GM10248 (cell line): ENCODE measurements at regions not wholly inside any gene's neighbourhood (a gene's known extent, or its start where the extent isn't known, plus 50 kb on each side); places are given as distances from the start of the nearest gene placed in this dataset.
"Not testable (repeated sequence)": the region's sequence is repeated elsewhere in the genome, so short reads cannot be mapped to it uniquely, and the experiment has no call there.

Experiments
- CTCF ChIA-PET: fragments of 300-600 bp; sonication (Branson Sonifier 250); formaldehyde crosslinking; extraction: SDS; loops from one replicate; lab custom pipeline; 2021; ENCODE audit warnings: antibody characterized with exemption; lab: Yijun Ruan, JAX
- POLR2A ChIA-PET: fragments of 350-650 bp; sonication (Branson Sonifier 250); formaldehyde crosslinking; extraction: SDS; loops from one replicate; lab custom pipeline; 2020; ENCODE audit warnings: antibody characterized with exemption; lab: Yijun Ruan, JAX
- DNase-seq: peaks from one replicate; pipeline ENCODE4 v3.0.0; 2012; ENCODE audit errors: extremely low spot score
- TF ChIP-seq, protein P1 (sequence below): IDR thresholded peaks from 2 replicates; pipeline ENCODE4 v1.5.1; 2012; ENCODE audit warnings: mild to moderate bottlenecking, low read depth; ENCODE audit errors: extremely low read depth, missing control alignments, control extremely low read depth

DNA sequence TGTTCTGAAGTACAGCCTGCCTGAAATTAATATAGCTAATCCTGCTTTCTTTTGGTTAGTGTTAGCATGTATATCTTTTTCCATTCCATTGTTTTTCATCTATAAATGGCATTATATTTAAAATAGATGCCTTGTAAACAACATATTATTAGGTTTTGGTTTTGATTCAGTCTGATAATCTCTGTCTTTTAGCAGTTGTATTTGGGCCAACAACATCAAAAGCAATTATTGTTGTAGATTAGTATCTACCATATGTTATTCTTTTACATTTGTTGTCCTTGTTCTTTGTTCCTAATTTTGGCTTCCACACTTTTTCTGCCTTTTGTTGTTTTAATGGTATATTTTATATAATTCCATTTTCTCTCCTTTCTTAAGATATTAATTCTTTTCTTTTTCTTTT lies 678.2 kb upstream of the PRMT6 start:
- no peak for DNase-seq
- TF ChIP-seq, protein P1, sequence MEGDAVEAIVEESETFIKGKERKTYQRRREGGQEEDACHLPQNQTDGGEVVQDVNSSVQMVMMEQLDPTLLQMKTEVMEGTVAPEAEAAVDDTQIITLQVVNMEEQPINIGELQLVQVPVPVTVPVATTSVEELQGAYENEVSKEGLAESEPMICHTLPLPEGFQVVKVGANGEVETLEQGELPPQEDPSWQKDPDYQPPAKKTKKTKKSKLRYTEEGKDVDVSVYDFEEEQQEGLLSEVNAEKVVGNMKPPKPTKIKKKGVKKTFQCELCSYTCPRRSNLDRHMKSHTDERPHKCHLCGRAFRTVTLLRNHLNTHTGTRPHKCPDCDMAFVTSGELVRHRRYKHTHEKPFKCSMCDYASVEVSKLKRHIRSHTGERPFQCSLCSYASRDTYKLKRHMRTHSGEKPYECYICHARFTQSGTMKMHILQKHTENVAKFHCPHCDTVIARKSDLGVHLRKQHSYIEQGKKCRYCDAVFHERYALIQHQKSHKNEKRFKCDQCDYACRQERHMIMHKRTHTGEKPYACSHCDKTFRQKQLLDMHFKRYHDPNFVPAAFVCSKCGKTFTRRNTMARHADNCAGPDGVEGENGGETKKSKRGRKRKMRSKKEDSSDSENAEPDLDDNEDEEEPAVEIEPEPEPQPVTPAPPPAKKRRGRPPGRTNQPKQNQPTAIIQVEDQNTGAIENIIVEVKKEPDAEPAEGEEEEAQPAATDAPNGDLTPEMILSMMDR, result no peak
- ChIA-PET POLR2A (no interaction called here), CTCF (no interaction called here)

DNA sequence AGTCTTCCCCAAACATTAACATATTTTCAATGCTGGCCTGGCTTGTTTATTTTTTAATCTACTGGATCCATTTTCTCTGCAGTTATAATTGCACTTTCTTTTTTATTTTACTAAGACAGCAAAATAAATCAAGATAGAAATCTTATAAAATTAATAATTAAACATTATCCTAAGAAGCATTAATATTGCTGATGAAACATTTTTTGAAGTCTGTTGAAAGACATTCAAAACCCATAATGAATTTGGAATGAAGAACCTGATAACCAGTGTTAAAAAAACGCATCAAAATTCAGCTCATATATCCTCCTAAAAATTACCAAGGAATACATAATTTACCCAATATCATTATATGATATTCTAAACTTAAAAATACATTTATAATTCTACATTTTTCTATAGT lies 675.7 kb upstream of the PRMT6 start:
- POLR2A ChIA-PET, result no interaction called here
- TF ChIP-seq, protein P1, result no peak
- DNase-seq, result no peak
- CTCF ChIA-PET, result no interaction called here

DNA sequence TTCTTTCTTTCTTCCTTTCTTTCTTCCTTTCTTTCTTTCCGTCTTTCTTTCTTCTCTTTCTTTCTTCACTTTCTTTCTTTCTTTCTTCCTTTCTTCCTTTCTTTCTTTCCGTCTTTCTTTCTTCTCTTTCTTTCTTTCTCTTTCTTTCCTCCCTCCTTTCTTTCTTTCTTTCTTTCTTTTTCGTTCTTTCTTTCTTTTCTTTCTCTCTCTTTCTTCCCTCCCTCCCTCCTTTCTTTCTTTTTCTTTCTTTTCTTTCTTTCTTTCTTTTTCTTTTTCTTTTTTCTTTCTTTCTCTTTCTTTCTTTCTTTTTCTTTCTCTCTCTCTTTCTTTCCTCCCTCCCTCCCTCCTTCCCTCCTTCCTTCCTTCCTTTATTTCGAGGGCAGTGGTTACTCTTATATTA lies 667.3 kb upstream of the PRMT6 start:
- DNase-seq, CTCF ChIA-PET, POLR2A ChIA-PET: not testable (repeated sequence)

DNA sequence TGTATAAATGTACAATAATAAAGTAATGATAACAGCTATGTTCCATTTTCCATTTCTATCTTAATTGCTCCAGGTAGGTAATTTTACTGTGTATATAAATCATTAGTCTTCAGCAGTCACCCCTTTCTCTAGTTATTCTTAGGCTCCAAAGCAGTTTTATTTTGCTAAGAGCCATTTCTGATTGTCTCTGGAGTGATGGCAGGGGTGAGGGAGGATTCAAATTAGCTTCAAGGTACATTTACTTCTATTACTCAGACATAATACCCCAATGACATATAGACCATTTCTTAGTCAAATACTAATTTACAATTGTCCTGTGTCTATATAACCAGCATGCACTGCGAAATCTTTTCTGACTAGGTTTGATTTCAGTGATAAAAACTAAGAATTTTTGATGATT lies 663.4 kb upstream of the PRMT6 start:
- no peak for DNase-seq
- ChIA-PET CTCF (no interaction called here), POLR2A (no interaction called here)
- TF ChIP-seq, protein P1, result no peak

DNA sequence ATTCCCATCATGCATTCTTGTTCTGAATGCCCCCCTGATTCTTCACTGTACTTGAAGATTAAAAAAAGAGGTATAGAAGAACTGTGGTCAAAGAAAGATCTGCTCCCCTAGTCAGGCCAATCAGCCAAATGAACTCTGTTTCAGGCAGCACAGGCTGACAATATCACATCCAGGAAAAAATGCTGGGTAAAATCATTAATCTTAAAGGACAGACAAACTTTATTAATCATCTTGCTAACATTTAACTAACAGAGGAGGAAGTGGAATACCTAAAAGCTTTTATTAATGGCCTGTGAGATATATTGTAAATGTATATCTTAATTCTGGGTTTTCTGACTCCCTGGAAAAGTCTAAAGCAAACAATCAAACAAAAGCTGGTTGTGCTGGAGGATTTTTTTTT lies 660.5 kb upstream of the PRMT6 start:
- CTCF ChIA-PET, result interaction anchor here (1.1 to 1.5 kb wide), 2 partner anchors 13 to 15 kb away, joined by 3 read pairs; no protein-coding TSS in a partner anchor
- DNase-seq, result no peak
- POLR2A ChIA-PET, result no interaction called here
- TF ChIP-seq, protein P1, result no peak

DNA sequence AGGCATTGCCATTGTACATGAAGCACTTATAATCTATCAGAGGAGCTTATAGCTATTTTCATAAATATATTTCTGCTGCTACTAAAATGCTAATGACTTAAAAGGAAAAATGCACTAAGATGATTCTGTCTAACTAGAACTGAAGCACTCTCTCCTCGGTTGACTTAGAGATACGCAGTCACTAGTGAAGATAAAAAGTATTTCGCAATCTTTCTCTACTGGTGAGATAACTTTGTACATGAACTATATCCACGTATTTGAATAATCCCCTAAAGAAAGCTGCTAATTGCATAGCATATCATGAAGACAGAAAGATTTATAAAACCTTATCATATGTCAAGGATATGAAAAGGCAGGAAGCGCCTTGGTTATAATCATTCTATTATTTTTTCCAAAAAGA lies 658.1 kb upstream of the PRMT6 start:
- TF ChIP-seq, protein P1, result no peak
- POLR2A ChIA-PET, result no interaction called here
- CTCF ChIA-PET, result no interaction called here
- DNase-seq, result no peak

DNA sequence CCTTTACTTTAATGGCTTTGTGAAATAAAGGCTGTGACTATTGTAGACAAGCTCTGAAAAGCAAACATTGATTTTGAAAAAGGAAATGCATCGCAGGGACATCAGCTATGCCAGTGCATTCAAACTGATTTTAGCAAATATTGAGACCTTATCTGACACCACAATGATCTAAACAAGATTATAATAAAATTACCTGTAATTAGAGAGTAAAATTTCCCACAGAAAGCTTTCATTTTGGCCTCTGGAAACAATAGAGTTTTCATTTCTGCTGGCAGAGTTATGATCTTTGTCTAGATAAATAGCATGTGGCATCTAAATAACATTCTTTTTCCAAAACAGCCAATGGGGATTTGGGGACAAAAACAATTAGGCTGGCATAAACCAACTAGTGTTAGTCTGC lies 650.4 kb upstream of the PRMT6 start:
- DNase-seq, result no peak
- ChIA-PET CTCF (interaction anchor here (1.3 kb wide), 1 partner anchor 9 kb away, joined by 3 read pairs; no protein-coding TSS in a partner anchor), POLR2A (no interaction called here)
- TF ChIP-seq, protein P1, result no peak

DNA sequence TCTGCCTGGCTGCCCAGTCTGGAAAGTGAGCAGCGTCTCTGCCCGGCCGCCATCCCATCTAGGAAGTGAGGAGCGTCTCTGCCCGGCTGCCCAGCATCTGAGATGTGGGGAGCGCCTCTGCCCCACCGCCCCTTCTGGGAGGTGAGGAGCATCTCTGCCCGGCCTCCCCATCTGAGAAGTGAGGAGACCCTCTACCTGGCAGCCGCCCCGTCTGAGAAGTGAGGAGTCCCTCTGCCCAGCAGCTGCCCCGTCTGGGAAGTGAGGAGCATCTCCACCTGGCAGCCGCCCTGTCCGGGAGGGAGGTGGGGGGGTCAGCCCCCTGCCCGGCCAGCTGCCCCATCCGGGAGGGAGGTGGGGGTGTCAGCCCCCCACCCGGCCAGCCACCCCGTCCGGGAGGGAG lies 644.2 kb upstream of the PRMT6 start:
- DNase-seq, POLR2A ChIA-PET, CTCF ChIA-PET: not testable (repeated sequence)
